Type B pancreatic cell (in vitro differentiated cells): ENCODE measurements at regions not wholly inside any gene's neighbourhood (a gene's known extent, or its start where the extent isn't known, plus 50 kb on each side); places are given as distances from the start of the nearest gene placed in this dataset.

Experiments
- DNase-seq: peaks from one replicate; pipeline ENCODE4 v3.0.0; 2021; ENCODE audit warnings: mixed read lengths; ENCODE audit not compliant: unreplicated experiment; ENCODE audit errors: extremely low spot score
- H3K27ac Mint-ChIP-seq: 2 replicates; pipeline ENCODE4 v1.8.0; 2021; ENCODE audit warnings: mild to moderate bottlenecking, mixed read lengths
- H3K27me3 Mint-ChIP-seq: 2 replicates; pipeline ENCODE4 v1.8.0; 2021; ENCODE audit warnings: mixed read lengths
- H3K36me3 Mint-ChIP-seq: 2 replicates; pipeline ENCODE4 v1.8.0; 2021; ENCODE audit warnings: mixed read lengths
- H3K4me1 Mint-ChIP-seq: one replicate; pipeline ENCODE4 v1.8.0; 2021; ENCODE audit warnings: mixed read lengths; ENCODE audit not compliant: unreplicated experiment
- H3K4me3 Mint-ChIP-seq: 2 replicates; pipeline ENCODE4 v1.8.0; 2021; ENCODE audit warnings: mild to moderate bottlenecking, mixed read lengths
- H3K9me3 Mint-ChIP-seq: 2 replicates; pipeline ENCODE4 v1.8.0; 2021; ENCODE audit warnings: mixed read lengths
- TF ChIP-seq, protein P1 (sequence below): fragments of 200-600 bp; sonication (generic); conservative IDR thresholded peaks from 2 replicates; pipeline ENCODE4 v1.5.0; 2021; ENCODE audit warnings: antibody characterized with exemption, mild to moderate bottlenecking

DNA sequence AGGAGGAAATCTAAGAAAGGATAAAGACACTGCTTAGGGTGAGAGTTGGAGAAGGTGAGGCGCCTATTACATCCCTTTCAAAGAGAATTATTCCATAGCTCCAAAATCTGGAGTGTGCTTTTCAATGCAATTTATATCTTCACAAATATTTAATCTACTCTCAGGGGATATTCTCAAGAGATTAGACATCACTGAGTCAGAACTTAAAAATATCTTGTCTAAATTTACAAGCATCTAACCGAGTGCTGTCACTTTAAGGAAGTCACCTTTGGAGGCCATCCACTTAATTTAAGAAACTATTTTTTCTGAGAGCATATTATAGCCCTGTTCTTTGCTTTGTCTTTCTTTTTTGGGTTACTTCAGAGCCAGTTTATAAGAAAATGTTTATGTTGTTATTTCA lies 134.6 kb downstream of the TNFSF18 start:
- TF ChIP-seq, protein P1, sequence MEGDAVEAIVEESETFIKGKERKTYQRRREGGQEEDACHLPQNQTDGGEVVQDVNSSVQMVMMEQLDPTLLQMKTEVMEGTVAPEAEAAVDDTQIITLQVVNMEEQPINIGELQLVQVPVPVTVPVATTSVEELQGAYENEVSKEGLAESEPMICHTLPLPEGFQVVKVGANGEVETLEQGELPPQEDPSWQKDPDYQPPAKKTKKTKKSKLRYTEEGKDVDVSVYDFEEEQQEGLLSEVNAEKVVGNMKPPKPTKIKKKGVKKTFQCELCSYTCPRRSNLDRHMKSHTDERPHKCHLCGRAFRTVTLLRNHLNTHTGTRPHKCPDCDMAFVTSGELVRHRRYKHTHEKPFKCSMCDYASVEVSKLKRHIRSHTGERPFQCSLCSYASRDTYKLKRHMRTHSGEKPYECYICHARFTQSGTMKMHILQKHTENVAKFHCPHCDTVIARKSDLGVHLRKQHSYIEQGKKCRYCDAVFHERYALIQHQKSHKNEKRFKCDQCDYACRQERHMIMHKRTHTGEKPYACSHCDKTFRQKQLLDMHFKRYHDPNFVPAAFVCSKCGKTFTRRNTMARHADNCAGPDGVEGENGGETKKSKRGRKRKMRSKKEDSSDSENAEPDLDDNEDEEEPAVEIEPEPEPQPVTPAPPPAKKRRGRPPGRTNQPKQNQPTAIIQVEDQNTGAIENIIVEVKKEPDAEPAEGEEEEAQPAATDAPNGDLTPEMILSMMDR, result no peak
- Mint-ChIP-seq H3K9me3 (no peaks in the 10 kb centered on the region), H3K4me1 (peaks cover 4% of the 10 kb centered on the region), H3K27me3 (no peaks in the 10 kb centered on the region), H3K36me3 (no peaks in the 10 kb centered on the region), H3K27ac (no peak overlapping the region), H3K4me3 (no peak overlapping the region)
- no peak for DNase-seq

DNA sequence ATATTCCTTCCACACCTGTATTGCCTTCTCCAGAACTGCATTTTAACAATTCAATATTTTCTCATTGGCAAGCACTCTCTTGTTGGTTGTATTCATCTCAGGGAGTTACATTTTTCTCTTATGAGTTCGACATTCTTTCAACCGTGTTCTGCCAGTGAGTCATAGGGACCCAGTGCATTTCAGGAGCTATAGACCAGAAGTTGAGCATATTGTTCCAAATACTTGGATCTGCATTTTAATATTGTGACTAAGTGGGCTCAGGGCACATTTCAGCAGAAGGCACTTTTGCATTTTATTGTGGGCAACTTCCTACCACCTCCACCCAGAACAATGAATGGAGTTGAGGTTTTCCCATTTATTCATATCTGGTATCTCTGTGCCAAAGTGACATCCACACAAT lies 132.8 kb downstream of the TNFSF18 start:
- no peak for DNase-seq
- peaks cover 4% of the 10 kb centered on the region for H3K4me1 Mint-ChIP-seq

DNA sequence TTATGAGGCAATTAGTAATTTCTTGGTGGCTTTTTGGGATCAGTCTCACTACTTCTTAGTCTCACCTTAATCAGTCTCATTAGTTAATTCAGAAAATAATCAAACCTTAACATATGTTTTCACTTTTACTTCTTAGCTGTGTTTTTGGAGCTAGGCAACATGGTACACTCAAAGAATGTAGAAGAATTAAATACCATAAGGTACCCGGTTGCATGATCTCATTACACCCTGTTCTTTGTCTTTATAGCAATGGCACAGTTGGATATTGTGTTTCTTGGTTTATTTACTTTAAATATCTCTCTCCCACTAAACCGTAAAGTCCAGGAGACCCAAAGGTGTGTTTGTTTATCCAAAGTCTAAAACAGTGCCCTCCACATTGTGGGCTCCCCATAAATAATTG lies 132.3 kb downstream of the TNFSF18 start:
- Mint-ChIP-seq H3K4me3 (no peak overlapping the region), H3K4me1 (peaks cover 4% of the 10 kb centered on the region), H3K27ac (no peak overlapping the region), H3K36me3 (no peaks in the 10 kb centered on the region), H3K9me3 (no peaks in the 10 kb centered on the region), H3K27me3 (no peaks in the 10 kb centered on the region)
- no peak for DNase-seq
- TF ChIP-seq, protein P1, result no peak

More for the DNA sequence above, 132.8 kb downstream of the TNFSF18 start:
- Mint-ChIP-seq H3K36me3 (no peaks in the 10 kb centered on the region), H3K27ac (no peak overlapping the region), H3K9me3 (no peaks in the 10 kb centered on the region), H3K27me3 (no peaks in the 10 kb centered on the region), H3K4me3 (no peak overlapping the region)
- TF ChIP-seq, protein P1, result no peak

DNA sequence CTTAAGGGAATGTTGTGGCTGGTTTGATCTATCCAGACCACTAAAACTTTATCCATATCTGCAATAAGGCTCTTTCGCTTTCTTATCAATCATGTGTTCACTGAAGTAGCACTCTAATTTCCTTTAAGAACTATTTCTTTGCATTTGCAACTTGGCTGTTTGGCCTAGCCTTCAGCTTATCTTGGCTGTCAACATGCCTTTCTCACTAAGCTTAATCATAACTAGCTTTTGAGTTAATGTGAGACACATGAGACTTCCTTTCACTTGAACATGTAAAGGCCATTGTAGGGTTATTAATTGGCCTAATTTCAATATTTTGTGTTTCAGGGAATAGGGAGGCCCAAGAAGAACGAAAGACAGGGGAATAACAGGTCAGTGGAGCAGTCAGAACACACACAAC lies 124.7 kb downstream of the TNFSF18 start:
- TF ChIP-seq, protein P1, result no peak

DNA sequence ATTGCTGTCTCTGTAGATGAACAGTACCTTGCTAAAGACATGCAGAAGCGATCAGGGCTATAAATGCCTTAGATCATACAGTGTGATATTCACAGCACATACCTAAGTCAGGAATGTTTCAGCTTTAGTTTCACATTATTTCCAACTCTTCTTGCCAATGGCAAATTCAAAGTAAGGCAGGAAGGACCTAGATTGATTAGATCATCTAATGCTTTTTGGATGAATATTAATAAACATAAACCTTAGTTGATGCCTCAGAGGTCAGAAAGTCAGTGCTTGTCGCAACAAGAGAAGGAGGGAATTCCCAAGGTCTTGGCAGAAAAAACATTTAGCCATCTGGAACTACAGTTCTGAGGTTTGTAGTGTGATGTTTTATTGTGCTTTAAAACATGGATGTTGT lies 122.3 kb downstream of the TNFSF18 start:
- DNase-seq, result no peak
- no peak overlapping the region for H3K27ac Mint-ChIP-seq
- H3K36me3 Mint-ChIP-seq, result no peaks in the 10 kb centered on the region
- no peaks in the 10 kb centered on the region for H3K9me3 Mint-ChIP-seq
- H3K27me3 Mint-ChIP-seq, result no peaks in the 10 kb centered on the region
- H3K4me1 Mint-ChIP-seq, result no peaks in the 10 kb centered on the region
- TF ChIP-seq, protein P1, result no peak
- no peak overlapping the region for H3K4me3 Mint-ChIP-seq

More for the DNA sequence above, 124.7 kb downstream of the TNFSF18 start:
- H3K27me3 Mint-ChIP-seq, result no peaks in the 10 kb centered on the region
- H3K27ac Mint-ChIP-seq, result no peak overlapping the region
- H3K9me3 Mint-ChIP-seq, result no peaks in the 10 kb centered on the region
- no peaks in the 10 kb centered on the region for H3K4me1 Mint-ChIP-seq
- no peak for DNase-seq
- no peak overlapping the region for H3K4me3 Mint-ChIP-seq
- no peaks in the 10 kb centered on the region for H3K36me3 Mint-ChIP-seq

DNA sequence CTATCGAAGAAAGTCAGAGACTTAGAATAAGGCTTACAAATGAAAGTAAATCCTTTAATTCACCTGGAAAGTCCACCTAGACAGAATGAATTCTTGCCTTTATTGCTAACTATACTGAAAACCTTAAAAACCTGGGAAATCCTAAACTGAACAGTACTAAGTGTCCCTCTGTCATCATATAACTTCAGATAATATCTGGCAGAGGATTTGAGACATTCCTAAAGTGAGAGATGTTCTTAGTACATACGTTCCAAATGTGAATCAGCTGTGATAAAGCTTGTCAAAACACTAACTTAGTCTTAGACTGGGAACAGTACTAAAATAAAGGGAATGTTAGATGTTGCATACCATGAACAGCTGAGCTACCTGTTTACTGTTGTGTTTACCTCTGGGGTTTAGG lies 121.7 kb downstream of the TNFSF18 start:
- no peak for DNase-seq
- peaks cover 5% of the 10 kb centered on the region for H3K4me1 Mint-ChIP-seq
- TF ChIP-seq, protein P1, result no peak

More for the DNA sequence above, 121.7 kb downstream of the TNFSF18 start:
- no peaks in the 10 kb centered on the region for H3K27me3 Mint-ChIP-seq
- H3K27ac Mint-ChIP-seq, result no peak overlapping the region
- peaks cover 4% of the 10 kb centered on the region for H3K9me3 Mint-ChIP-seq
- H3K36me3 Mint-ChIP-seq, result no peaks in the 10 kb centered on the region
- no peak overlapping the region for H3K4me3 Mint-ChIP-seq
